HEK293 (cell line): ENCODE measurements at regions not wholly inside any gene's neighbourhood (a gene's known extent, or its start where the extent isn't known, plus 50 kb on each side); places are given as distances from the start of the nearest gene placed in this dataset.

Source experiments
- CTCF ChIA-PET: fragments of 350-600 bp; formaldehyde crosslinking; extraction: SDS; loops from one replicate; lab custom pipeline; 2021; ENCODE audit warnings: antibody characterized with exemption; lab: Yijun Ruan, JAX
- POLR2A ChIA-PET: fragments of 300-600 bp; formaldehyde crosslinking; extraction: SDS; loops from one replicate; lab custom pipeline; 2020; ENCODE audit warnings: antibody characterized with exemption, inconsistent platforms; lab: Yijun Ruan, JAX
- H3K27ac ChIP-seq: fragments of 200-500 bp; sonication (Bioruptor generic); 2 replicates; pipeline ENCODE4 v1.5.1; 2014; ENCODE audit warnings: low read depth, low read length, control low read depth, inconsistent platforms; ENCODE audit errors: extremely low read depth
- H3K36me3 ChIP-seq, 2 experiments: fragments of 200-500 bp in 1 of 2; sonication (Bioruptor generic) in 1 of 2; 1 replicate in 1 of 2; 2 replicates in 1 of 2; pipeline ENCODE4 v1.5.1; 2014 to 2017; ENCODE audit warnings: inconsistent platforms in 2 of 2, low read length in 2 of 2; ENCODE audit not compliant: control insufficient read depth in 2 of 2, insufficient read depth in 1 of 2
- H3K4me1 ChIP-seq: fragments of 200-500 bp; sonication (Bioruptor generic); 2 replicates; pipeline ENCODE4 v1.5.1; 2014; ENCODE audit warnings: mild to moderate bottlenecking, low read length, inconsistent platforms; ENCODE audit not compliant: control insufficient read depth, insufficient read depth
- H3K4me3 ChIP-seq: 2 replicates; pipeline ENCODE4 v1.5.1; 2011; ENCODE audit warnings: low read depth, mild to moderate bottlenecking, control low read depth, low read length, moderate library complexity
- H3K9me3 ChIP-seq: fragments of 200-500 bp; sonication (Bioruptor generic); 2 replicates; pipeline ENCODE4 v1.5.1; 2014; ENCODE audit warnings: low read depth, low read length, inconsistent platforms; ENCODE audit not compliant: control insufficient read depth, insufficient read depth
- BCL11B ChIP-seq: fragments of 450-650 bp; formaldehyde crosslinking; IDR thresholded peaks from 2 replicates; pipeline ENCODE4 v1.5.1; 2016; ENCODE audit warnings: low read depth, missing biosample characterization, missing genetic modification characterization
- GFI1B ChIP-seq: fragments of 450-650 bp; formaldehyde crosslinking; IDR thresholded peaks from 2 replicates; pipeline ENCODE4 v1.5.1; 2016; ENCODE audit warnings: missing biosample characterization, missing genetic modification characterization
- HOXC10 ChIP-seq: sonication (generic); formaldehyde crosslinking; IDR thresholded peaks from 2 replicates; pipeline ENCODE4 v1.8.1; 2023; ENCODE audit warnings: mild to moderate bottlenecking, missing genetic modification reagents
- KLF8 ChIP-seq: fragments of 450-650 bp; formaldehyde crosslinking; IDR thresholded peaks from 2 replicates; pipeline ENCODE4 v1.5.1; 2016; ENCODE audit warnings: missing biosample characterization, missing genetic modification characterization
- SCRT1 ChIP-seq: fragments of 450-650 bp; formaldehyde crosslinking; IDR thresholded peaks from 2 replicates; pipeline ENCODE4 v1.5.1; 2016; ENCODE audit warnings: missing biosample characterization, missing genetic modification characterization, borderline replicate concordance
- SP3 ChIP-seq: fragments of 450-650 bp; formaldehyde crosslinking; IDR thresholded peaks from 2 replicates; pipeline ENCODE4 v1.5.1; 2016; ENCODE audit warnings: missing biosample characterization, missing genetic modification characterization
- SP7 ChIP-seq: fragments of 450-650 bp; formaldehyde crosslinking; IDR thresholded peaks from 2 replicates; pipeline ENCODE4 v1.5.1; 2016; ENCODE audit warnings: missing biosample characterization, missing genetic modification characterization
- ZBTB21 ChIP-seq: fragments of 450-650 bp; formaldehyde crosslinking; IDR thresholded peaks from 2 replicates; pipeline ENCODE4 v1.5.1; 2017; ENCODE audit warnings: missing biosample characterization, missing genetic modification characterization
- ZNF121 ChIP-seq: fragments of 450-650 bp; formaldehyde crosslinking; IDR thresholded peaks from 2 replicates; pipeline ENCODE4 v1.5.1; 2016; ENCODE audit warnings: missing biosample characterization, missing genetic modification characterization
- ZNF416 ChIP-seq: fragments of 450-650 bp; formaldehyde crosslinking; IDR thresholded peaks from 2 replicates; pipeline ENCODE4 v1.5.1; 2016; ENCODE audit warnings: missing biosample characterization, missing genetic modification characterization
- ZNF514 ChIP-seq: fragments of 450-650 bp; formaldehyde crosslinking; IDR thresholded peaks from 2 replicates; pipeline ENCODE4 v1.5.1; 2016; ENCODE audit warnings: missing biosample characterization, missing genetic modification characterization
- ZNF530 ChIP-seq: fragments of 450-650 bp; formaldehyde crosslinking; IDR thresholded peaks from 2 replicates; pipeline ENCODE4 v1.5.1; 2016; ENCODE audit warnings: low read depth, missing biosample characterization, missing genetic modification characterization
- ZNF548 ChIP-seq: fragments of 450-650 bp; formaldehyde crosslinking; IDR thresholded peaks from 2 replicates; pipeline ENCODE4 v1.5.1; 2016; ENCODE audit warnings: missing biosample characterization, missing genetic modification characterization
- ZNF677 ChIP-seq: fragments of 450-650 bp; IDR thresholded peaks from 2 replicates; pipeline ENCODE4 v1.5.0; 2018; ENCODE audit warnings: missing biosample characterization, mild to moderate bottlenecking, missing genetic modification characterization, moderate library complexity
- ZNF76 ChIP-seq: fragments of 450-650 bp; formaldehyde crosslinking; IDR thresholded peaks from 2 replicates; pipeline ENCODE4; 2016; ENCODE audit warnings: low read depth, missing biosample characterization, missing genetic modification characterization, borderline replicate concordance
- TF ChIP-seq, protein P1 (sequence below): fragments of 450-650 bp; formaldehyde crosslinking; IDR thresholded peaks from 2 replicates; pipeline ENCODE4 v1.5.1; 2016; ENCODE audit warnings: missing biosample characterization, missing genetic modification characterization
- TF ChIP-seq, protein P2 (sequence below): fragments of 450-650 bp; formaldehyde crosslinking; IDR thresholded peaks from 2 replicates; pipeline ENCODE4 v1.5.1; 2016; ENCODE audit warnings: missing biosample characterization, missing genetic modification characterization
- TF ChIP-seq, protein P3 (sequence below): fragments of 450-650 bp; formaldehyde crosslinking; IDR thresholded peaks from 2 replicates; pipeline ENCODE4 v1.5.1; 2016; ENCODE audit warnings: missing biosample characterization, missing genetic modification characterization
- TF ChIP-seq, protein P4 (sequence below): fragments of 450-650 bp; formaldehyde crosslinking; IDR thresholded peaks from 2 replicates; pipeline ENCODE4 v1.5.1; 2016; ENCODE audit warnings: missing biosample characterization, missing genetic modification characterization
- TF ChIP-seq, protein P5 (sequence below): fragments of 450-650 bp; formaldehyde crosslinking; IDR thresholded peaks from 2 replicates; pipeline ENCODE4 v1.5.1; 2016; ENCODE audit warnings: missing biosample characterization, missing genetic modification characterization

DNA sequence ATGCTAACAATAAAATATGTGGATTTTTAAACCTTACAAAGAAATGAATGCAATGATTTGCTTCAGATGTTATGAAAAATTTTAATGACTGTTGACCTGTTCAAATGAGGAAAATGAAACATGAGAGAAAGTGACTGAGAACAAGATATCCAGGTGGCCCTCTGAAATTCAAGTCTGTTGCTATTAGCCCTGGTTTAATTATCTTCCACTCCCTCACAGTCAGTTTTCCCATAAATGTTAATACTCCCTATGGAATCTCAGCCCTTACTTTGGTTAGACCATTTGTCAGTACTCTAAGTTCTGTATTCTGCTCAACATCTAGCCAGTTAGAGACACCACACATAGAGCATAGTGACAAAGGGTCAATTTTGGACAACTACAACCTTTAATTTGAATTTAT, 327.8 kb downstream of the PDGFC start:
- ChIA-PET CTCF (no interaction called here), POLR2A (no interaction called here)
- Histone ChIP-seq H3K9me3 (no peaks in the 10 kb centered on the region), H3K36me3 (no peaks in the 10 kb centered on the region), H3K4me1 (no peaks in the 10 kb centered on the region), H3K4me3 (no peak overlapping the region), H3K27ac (no peak overlapping the region)
- TF ChIP-seq SP3 (no peak), ZNF76 (no peak), HOXC10 (no peak), ZNF548 (tag by site-specific recombination) (no peak), BCL11B (tag by site-specific recombination) (no peak), ZNF514 (no peak), KLF8 (no peak)

DNA sequence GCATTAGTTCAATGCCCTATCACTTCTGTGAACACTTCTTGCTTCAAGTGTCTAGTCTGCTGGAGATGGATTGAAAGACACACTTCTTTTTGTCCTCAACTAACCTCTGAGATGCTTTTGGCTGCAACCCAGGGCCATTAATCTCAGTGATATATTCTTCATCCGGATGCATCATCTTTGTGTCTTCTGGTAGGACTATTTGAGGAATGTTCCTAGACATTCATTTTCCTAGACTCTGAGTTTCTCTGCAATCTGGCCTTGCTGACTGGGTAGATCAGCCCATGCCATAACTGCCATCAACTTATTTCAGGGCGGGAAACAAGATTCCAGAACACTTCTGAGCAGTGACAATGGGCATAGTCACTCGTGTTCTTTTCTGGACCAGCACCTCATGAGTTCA, 329.4 kb downstream of the PDGFC start:
- no peaks in the 10 kb centered on the region for H3K36me3 ChIP-seq
- no peak overlapping the region for H3K4me3 ChIP-seq
- H3K4me1 ChIP-seq: no peaks in the 10 kb centered on the region
- no peak overlapping the region for H3K27ac ChIP-seq
- ChIA-PET POLR2A (no interaction called here), CTCF (no interaction called here)
- TF ChIP-seq ZNF121: no peak
- TF ChIP-seq, protein P1, sequence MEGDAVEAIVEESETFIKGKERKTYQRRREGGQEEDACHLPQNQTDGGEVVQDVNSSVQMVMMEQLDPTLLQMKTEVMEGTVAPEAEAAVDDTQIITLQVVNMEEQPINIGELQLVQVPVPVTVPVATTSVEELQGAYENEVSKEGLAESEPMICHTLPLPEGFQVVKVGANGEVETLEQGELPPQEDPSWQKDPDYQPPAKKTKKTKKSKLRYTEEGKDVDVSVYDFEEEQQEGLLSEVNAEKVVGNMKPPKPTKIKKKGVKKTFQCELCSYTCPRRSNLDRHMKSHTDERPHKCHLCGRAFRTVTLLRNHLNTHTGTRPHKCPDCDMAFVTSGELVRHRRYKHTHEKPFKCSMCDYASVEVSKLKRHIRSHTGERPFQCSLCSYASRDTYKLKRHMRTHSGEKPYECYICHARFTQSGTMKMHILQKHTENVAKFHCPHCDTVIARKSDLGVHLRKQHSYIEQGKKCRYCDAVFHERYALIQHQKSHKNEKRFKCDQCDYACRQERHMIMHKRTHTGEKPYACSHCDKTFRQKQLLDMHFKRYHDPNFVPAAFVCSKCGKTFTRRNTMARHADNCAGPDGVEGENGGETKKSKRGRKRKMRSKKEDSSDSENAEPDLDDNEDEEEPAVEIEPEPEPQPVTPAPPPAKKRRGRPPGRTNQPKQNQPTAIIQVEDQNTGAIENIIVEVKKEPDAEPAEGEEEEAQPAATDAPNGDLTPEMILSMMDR (tag by site-specific recombination): no peak
- TF ChIP-seq ZNF677 (tag by site-specific recombination): no peak
- TF ChIP-seq, protein P2, sequence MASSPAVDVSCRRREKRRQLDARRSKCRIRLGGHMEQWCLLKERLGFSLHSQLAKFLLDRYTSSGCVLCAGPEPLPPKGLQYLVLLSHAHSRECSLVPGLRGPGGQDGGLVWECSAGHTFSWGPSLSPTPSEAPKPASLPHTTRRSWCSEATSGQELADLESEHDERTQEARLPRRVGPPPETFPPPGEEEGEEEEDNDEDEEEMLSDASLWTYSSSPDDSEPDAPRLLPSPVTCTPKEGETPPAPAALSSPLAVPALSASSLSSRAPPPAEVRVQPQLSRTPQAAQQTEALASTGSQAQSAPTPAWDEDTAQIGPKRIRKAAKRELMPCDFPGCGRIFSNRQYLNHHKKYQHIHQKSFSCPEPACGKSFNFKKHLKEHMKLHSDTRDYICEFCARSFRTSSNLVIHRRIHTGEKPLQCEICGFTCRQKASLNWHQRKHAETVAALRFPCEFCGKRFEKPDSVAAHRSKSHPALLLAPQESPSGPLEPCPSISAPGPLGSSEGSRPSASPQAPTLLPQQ (tag by site-specific recombination): no peak
- no peak for TF ChIP-seq ZBTB21
- no peak for TF ChIP-seq GFI1B (tag by site-specific recombination)
- no peak for TF ChIP-seq ZNF416
- TF ChIP-seq, protein P3, sequence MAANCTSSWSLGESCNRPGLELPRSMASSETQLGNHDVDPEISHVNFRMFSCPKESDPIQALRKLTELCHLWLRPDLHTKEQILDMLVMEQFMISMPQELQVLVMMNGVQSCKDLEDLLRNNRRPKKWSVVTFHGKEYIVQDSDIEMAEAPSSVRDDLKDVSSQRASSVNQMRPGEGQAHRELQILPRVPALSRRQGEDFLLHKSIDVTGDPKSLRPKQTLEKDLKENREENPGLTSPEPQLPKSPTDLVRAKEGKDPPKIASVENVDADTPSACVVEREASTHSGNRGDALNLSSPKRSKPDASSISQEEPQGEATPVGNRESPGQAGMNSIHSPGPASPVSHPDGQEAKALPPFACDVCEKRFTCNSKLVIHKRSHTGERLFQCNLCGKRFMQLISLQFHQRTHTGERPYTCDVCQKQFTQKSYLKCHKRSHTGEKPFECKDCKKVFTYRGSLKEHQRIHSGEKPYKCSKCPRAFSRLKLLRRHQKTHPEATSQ (tag by site-specific recombination): no peak
- TF ChIP-seq BCL11B (tag by site-specific recombination): no peak
- TF ChIP-seq ZNF548 (tag by site-specific recombination): no peak
- no peak for TF ChIP-seq ZNF530 (tag by site-specific recombination)
- no peak for TF ChIP-seq SCRT1 (tag by site-specific recombination)
- no peaks in the 10 kb centered on the region for H3K9me3 ChIP-seq

DNA sequence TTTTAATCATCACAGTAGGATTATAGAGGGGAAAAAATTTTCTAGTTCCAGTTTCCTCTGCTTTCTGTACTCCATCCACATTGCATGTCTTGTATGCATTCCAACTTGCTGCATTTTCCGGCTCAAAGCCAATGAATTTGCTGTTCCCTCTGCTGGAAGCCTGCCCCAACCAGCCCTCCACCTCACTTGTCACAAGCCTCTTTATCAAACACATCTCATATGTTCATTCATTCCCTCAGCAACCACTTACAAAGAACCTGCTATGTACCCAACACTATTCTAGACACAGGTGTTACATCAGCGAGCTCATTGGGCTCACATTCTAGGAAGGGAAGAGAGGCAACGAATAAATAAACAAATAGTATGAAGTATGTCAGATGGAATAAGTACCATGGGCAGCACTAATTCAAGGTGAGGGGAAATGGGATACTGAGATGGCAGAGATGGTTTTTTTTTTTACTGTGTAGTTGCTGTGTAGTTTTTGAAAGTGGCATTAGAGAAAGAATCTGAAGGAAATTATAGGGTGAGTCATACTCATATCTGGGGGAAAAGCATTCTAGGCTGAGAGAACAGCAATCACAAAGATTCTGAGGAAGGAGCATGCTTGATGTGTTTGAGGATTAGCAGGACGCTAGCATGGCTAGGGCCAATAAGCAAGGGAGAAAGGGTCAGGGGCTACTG, 332.5 kb downstream of the PDGFC start:
- H3K4me1 ChIP-seq: no peaks in the 10 kb centered on the region

More for the DNA sequence above, 332.5 kb downstream of the PDGFC start:
- no peaks in the 10 kb centered on the region for H3K36me3 ChIP-seq
- ChIA-PET CTCF (interaction anchor here (0.6 kb wide), 1 partner anchor 455 kb away, joined by 3 read pairs; no protein-coding TSS in a partner anchor), POLR2A (no interaction called here)
- no peaks in the 10 kb centered on the region for H3K9me3 ChIP-seq
- H3K27ac ChIP-seq: no peak overlapping the region
- TF ChIP-seq, protein P4, sequence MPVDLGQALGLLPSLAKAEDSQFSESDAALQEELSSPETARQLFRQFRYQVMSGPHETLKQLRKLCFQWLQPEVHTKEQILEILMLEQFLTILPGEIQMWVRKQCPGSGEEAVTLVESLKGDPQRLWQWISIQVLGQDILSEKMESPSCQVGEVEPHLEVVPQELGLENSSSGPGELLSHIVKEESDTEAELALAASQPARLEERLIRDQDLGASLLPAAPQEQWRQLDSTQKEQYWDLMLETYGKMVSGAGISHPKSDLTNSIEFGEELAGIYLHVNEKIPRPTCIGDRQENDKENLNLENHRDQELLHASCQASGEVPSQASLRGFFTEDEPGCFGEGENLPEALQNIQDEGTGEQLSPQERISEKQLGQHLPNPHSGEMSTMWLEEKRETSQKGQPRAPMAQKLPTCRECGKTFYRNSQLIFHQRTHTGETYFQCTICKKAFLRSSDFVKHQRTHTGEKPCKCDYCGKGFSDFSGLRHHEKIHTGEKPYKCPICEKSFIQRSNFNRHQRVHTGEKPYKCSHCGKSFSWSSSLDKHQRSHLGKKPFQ (tag by site-specific recombination): no peak
- TF ChIP-seq SP7 (tag by site-specific recombination): peak; percentile 89
- TF ChIP-seq, protein P5, sequence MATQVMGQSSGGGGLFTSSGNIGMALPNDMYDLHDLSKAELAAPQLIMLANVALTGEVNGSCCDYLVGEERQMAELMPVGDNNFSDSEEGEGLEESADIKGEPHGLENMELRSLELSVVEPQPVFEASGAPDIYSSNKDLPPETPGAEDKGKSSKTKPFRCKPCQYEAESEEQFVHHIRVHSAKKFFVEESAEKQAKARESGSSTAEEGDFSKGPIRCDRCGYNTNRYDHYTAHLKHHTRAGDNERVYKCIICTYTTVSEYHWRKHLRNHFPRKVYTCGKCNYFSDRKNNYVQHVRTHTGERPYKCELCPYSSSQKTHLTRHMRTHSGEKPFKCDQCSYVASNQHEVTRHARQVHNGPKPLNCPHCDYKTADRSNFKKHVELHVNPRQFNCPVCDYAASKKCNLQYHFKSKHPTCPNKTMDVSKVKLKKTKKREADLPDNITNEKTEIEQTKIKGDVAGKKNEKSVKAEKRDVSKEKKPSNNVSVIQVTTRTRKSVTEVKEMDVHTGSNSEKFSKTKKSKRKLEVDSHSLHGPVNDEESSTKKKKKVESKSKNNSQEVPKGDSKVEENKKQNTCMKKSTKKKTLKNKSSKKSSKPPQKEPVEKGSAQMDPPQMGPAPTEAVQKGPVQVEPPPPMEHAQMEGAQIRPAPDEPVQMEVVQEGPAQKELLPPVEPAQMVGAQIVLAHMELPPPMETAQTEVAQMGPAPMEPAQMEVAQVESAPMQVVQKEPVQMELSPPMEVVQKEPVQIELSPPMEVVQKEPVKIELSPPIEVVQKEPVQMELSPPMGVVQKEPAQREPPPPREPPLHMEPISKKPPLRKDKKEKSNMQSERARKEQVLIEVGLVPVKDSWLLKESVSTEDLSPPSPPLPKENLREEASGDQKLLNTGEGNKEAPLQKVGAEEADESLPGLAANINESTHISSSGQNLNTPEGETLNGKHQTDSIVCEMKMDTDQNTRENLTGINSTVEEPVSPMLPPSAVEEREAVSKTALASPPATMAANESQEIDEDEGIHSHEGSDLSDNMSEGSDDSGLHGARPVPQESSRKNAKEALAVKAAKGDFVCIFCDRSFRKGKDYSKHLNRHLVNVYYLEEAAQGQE (tag by site-specific recombination): peak; percentile 62
- no peak overlapping the region for H3K4me3 ChIP-seq
